HG02885 (cell line): ENCODE measurements at regions not wholly inside any gene's neighbourhood (a gene's known extent, or its start where the extent isn't known, plus 50 kb on each side); places are given as distances from the start of the nearest gene placed in this dataset.
"Not testable (repeated sequence)": the region's sequence is repeated elsewhere in the genome, so short reads cannot be mapped to it uniquely, and the experiment has no call there.

Experiments used
- ATAC-seq: cut with Tn5 transposase; IDR thresholded peaks from one replicate; pipeline ENCODE4 v1.9.1; 2021; ENCODE audit warnings: mild to moderate bottlenecking; ENCODE audit not compliant: unreplicated experiment, poor library complexity

GRCh38 chr6:81073318-81073717 is 679.2 kb downstream of the TENT5A start:
- no peak for ATAC-seq

- no peak for ATAC-seq
Observed at GRCh38 chr6:81071121-81071520, 681.4 kb downstream of the TENT5A start.

DNA sequence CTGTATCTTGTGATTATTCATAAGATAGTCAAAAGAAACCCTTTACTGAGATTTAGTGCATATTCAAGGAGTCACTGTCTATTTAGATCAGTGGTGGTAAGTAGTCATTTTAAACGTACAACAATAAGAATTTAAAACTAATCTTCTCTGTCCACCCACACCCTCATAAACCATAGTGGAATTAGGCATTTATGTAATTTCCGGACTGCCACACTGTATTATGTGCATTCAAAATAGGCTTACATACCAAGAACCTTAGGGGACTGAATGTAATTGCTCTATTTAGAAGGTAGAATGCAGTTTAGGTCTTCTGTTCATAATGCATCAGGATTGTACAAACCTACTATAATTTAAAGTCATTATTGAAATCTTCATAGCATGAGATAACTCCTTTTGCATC is 685.4 kb downstream of the TENT5A start:
- ATAC-seq, result no peak

GRCh38 chr6:81063891-81064290 is 688.6 kb downstream of the TENT5A start:
- ATAC-seq, result no peak

- ATAC-seq, result no peak
Observed at GRCh38 chr6:81054036-81054435, 698.4 kb downstream of the TENT5A start.

DNA sequence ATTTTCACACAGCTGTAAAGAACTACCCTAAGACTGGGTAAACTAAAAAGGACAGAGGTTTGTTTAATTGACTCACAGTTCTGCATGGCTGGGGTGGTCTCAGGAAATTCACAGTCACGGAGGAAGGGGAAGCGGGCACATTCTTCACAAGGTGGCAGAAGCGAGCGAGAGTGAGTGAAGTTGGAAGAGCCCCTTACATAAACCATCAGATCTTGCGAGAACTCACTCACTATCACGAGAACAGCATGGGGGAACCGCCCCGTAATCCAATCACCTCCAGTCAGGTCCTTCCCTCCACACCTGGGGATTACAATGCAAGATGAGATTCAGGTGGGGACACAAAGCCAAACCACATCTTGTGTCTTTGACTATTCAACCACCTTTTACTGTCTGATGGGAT is 700.5 kb downstream of the TENT5A start:
- no peak for ATAC-seq

DNA sequence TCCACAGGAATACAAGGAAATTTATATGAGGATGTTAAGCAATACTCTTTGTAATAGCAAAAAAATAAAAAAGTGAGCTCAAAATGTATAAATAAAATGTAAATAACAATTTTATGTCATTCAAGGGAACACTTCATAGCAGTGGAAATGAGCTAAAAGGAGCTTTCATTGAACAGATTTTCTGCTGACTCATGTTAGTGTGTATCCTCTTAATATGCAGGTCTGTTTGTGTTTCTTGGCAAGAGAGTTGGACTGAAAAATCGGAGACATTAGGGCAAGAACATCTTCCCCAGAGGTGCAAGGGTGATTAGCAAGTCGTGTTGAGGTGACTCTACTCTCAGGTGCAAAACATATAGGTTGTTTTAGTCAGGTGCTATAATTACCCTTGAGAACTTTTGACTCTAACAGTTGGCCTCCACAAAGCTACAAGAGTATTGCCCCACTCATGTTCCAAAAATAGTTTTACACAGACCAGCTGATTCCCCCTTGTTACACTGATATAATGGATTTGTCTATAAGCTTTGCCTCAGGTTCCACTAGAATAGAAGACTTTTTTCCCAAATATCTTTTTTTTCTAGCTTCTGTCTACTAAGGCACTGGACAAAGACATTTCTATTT is 702.9 kb downstream of the TENT5A start:
- ATAC-seq, result no peak

DNA sequence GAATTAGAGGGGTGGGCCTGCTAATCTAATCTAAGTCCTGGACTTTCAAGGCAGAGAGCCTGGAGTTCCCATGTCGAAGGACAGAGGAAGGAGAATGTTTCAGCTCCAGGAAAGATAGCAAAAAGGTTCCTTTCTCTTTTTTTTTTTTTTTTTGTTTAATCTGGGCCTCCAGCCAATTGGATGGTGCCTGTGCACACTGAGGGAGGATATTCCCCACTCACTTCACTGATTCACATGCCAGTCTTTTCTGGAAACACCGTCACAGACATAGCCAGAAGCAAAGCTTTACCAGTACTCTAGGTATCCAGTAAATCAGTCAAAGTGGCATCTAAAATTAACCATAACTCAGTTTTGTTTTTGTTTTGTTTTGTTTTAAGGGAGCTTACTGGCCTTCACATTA is 721.1 kb downstream of the TENT5A start:
- ATAC-seq, result no peak

DNA sequence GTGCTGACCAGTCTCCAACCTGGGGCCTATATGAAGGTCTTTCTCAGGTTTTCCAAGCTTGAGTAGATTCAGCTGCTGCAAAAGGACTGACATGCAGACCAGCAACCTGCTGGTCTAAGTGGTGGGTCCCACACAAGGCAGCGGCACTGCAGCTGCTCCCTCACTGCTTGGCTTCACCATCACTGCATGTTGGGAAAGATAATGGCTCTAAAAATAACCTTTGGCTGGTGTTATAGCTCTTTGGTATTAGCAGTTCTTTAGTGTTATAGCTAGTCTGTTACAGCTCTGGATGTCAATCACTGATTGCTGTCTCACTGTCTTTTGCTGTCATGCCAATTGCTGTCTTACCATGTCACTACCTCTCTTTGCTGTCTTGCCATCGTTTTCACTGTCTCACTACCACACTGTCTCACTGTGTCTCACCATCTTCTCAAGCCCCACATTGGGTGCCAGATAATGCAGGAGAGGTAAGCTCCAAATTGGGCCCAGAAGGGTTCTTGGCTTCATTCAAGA is 726.4 kb downstream of the TENT5A start:
- no peak for ATAC-seq

DNA sequence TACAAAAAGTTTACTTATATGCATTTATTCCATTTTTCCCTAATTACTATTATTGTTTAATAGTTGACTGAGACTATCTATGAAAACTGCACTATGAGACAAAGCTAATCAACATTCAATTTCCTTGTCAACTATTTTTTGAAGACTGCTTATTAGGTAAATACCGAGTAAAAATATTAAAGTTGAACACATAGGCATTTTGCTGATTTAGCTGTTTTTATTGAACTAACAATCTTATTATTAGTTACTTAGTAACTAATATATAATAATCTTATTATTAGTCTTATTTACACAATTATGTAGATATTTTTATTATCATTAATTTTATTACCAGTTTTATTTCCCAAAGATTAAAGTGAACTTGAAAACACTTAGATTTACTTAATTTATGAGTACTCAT is 728.8 kb downstream of the TENT5A start:
- ATAC-seq, result no peak

DNA sequence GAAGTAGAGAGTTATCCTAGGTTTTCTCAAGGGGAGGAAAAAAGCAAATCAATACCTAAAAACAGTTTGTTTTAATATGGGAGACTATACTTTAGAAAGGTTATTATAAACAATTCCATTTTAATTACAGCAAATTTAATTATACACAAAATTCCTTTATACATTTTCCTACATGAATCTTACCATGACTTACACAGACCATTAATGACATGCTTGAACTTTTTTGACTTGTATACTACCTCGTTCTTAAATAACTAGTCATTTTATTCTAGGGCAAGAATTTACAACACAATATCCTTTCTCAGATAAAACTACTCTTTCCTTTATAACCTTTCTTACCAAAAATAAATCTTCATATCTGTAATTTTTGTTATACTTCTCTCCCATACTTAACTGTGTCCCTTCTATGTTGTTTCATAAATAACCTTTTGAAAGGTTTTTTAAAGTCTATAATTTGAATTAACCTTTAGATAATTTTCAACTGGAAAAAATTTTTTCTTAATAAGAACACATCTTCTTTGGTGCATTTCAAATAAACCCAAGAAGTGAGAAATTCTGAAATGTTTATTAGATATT is 729.4 kb downstream of the TENT5A start:
- ATAC-seq, result no peak

- ATAC-seq, result not testable (repeated sequence)
Observed at GRCh38 chr6:81017586-81017985, 734.9 kb downstream of the TENT5A start.

DNA sequence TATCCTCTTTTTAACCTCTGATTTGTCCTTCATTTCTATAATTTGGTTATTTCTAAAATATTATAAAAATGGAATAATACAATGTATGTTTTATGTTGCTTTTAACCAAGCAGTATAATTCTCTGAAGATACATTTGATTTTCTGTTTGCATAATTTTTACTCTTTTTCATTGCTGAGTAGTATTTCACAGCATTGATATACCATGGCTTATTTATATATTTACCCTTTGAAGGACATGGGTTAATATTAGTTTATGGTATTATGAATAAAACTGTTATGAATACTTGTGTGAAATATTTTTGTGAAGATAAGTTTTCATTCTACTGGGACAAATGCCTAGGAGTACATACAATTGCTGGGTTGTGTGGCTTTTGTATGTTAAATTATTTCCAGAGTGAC is 748.6 kb downstream of the TENT5A start:
- ATAC-seq, result no peak

GRCh38 chr6:81003156-81003555 is 749.3 kb downstream of the TENT5A start:
- ATAC-seq, result no peak

DNA sequence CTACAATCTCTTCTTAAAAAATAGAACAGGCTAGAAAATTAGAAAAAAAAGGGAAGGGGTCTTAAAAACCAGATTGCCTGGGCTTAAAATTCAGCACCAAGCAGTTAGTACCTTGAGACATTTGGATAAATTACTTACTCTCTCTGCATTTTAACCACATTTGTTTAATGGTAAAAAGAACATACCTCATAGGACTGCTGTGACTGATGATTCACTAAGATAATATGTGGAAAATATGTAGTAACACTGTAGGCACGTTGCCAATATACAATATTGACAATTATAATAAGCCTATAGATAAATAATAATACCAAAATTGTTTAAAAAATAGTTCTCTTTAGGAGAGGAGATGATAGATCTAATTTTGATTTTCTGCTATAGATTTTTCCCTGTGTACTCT is 750.4 kb downstream of the TENT5A start:
- no peak for ATAC-seq

DNA sequence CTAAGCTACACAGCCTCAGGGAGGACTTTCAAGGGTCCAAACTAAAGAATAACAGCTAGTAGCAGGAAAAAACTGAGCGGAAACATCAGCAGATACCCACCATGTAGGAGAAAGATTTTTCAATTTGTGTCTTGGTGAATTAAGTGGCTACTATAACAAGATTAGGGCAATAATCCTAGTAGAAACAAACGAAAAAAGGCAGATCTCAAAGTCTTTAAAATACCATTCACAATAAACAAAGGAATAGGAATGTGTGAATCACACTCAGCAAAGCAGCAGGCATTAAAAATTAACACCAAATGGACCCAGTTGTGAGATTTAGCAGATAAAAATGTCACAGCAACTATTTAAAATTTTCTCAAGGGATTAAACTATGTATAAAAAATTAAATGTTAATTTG is 761.2 kb downstream of the TENT5A start:
- ATAC-seq, result no peak

- ATAC-seq, result no peak
Observed at GRCh38 chr6:80988892-80989291, 763.6 kb downstream of the TENT5A start.

- no peak for ATAC-seq
Observed at GRCh38 chr6:80988286-80988685, 764.2 kb downstream of the TENT5A start.

GRCh38 chr6:80981226-80981625 is 771.3 kb downstream of the TENT5A start:
- ATAC-seq, result not testable (repeated sequence)

DNA sequence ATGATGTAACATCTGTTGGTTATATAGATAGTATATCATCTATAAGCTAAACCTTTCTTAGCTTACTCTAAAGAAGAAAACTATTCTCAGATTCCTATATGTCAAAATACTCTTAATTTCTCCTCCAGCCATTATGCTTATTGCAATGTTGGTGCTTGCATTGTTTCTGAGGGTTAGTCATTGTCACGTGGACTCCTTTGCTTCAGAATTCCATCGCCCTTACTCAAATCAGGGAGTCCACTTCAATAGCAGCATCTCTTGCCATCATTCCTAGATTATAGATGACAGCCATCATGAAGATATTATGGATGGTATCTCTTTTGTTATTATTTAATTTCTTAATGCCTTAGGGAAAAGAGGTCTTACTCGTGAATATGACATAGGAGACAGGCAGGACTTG is 776.1 kb downstream of the TENT5A start:
- no peak for ATAC-seq

DNA sequence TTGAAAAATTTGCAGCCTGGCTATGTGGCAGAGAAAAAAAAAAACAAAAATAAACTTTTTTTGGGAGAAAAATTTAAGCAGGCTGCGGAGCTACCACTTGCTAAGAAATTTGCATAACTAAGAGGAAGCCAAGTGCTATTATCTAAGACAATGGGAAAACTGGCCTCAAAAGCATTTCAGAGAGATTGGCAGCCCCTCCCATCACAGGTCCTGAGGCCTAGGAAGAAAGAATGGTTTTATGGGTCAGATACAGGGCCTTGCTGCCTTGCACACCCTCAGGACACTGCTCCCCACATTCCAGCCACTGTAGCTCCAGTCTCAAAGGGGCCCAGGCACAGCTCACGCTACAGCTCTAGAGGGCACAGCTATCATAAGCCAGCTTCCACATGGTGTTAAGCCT is 777.9 kb downstream of the TENT5A start:
- ATAC-seq, result no peak

GRCh38 chr6:80969439-80969838 is 783.0 kb downstream of the TENT5A start:
- no peak for ATAC-seq
